H9 (cell line): ENCODE measurements at regions not wholly inside any gene's neighbourhood (a gene's known extent, or its start where the extent isn't known, plus 50 kb on each side); places are given as distances from the start of the nearest gene placed in this dataset.
A peak's percentile ranks its signal among the peaks of the same experiment; 100 is the strongest.

Experiments
- DNase-seq: peaks from one replicate; pipeline ENCODE4 v3.0.0-alpha.2; 2017
- H2AFZ ChIP-seq: one replicate; pipeline ENCODE4 v1.6.1; 2013; ENCODE audit warnings: mild to moderate bottlenecking, low read length, control low read depth, moderate library complexity
- H2AK5ac ChIP-seq: 2 replicates; pipeline ENCODE4 v1.6.1; 2013; ENCODE audit warnings: low read length, control low read depth, mixed read lengths; ENCODE audit not compliant: insufficient read length
- H2BK120ac ChIP-seq: one replicate; pipeline ENCODE4 v1.6.1; 2013; ENCODE audit warnings: low read depth, mild to moderate bottlenecking, low read length, control low read depth, inconsistent platforms; ENCODE audit not compliant: poor library complexity, severe bottlenecking
- H2BK12ac ChIP-seq: 2 replicates; pipeline ENCODE4 v1.6.1; 2013; ENCODE audit warnings: low read length, control low read depth, mixed read lengths, low read depth; ENCODE audit not compliant: insufficient read length
- H2BK15ac ChIP-seq: 2 replicates; pipeline ENCODE4 v1.6.1; 2013; ENCODE audit warnings: low read depth, low read length, control low read depth
- H2BK20ac ChIP-seq: one replicate; pipeline ENCODE4 v1.6.1; 2013; ENCODE audit warnings: low read depth, mild to moderate bottlenecking, low read length, control low read depth, inconsistent platforms; ENCODE audit not compliant: poor library complexity, severe bottlenecking
- H2BK5ac ChIP-seq: 2 replicates; pipeline ENCODE4 v1.6.1; 2013; ENCODE audit warnings: low read length, control low read depth, mixed read lengths; ENCODE audit not compliant: insufficient read length
- H3K14ac ChIP-seq: 2 replicates; pipeline ENCODE4 v1.6.1; 2013; ENCODE audit warnings: low read length, control low read depth; ENCODE audit not compliant: insufficient read depth
- H3K18ac ChIP-seq: 2 replicates; pipeline ENCODE4 v1.6.1; 2013; ENCODE audit warnings: low read depth, mild to moderate bottlenecking, mixed read lengths, low read length, control low read depth; ENCODE audit not compliant: insufficient read length
- H3K23ac ChIP-seq: 2 replicates; pipeline ENCODE4 v1.6.1; 2013; ENCODE audit warnings: low read length, control low read depth, mixed read lengths, low read depth; ENCODE audit not compliant: insufficient read length
- H3K23me2 ChIP-seq: 2 replicates; pipeline ENCODE4 v1.6.1; 2013; ENCODE audit warnings: low read depth, mild to moderate bottlenecking, mixed read lengths, low read length, control low read depth; ENCODE audit not compliant: insufficient read length, poor library complexity, severe bottlenecking
- H3K27ac ChIP-seq: 2 replicates; pipeline ENCODE4 v1.5.1; 2013; ENCODE audit warnings: low read length, control low read depth, mixed read lengths, low read depth; ENCODE audit not compliant: insufficient read length
- H3K27me3 ChIP-seq: 2 replicates; pipeline ENCODE4 v1.6.1; 2013; ENCODE audit warnings: low read length, control low read depth, inconsistent platforms; ENCODE audit not compliant: insufficient read depth
- H3K4ac ChIP-seq: 2 replicates; pipeline ENCODE4 v1.6.1; 2013; ENCODE audit warnings: low read depth, mild to moderate bottlenecking, control low read depth, inconsistent platforms, low read length, moderate library complexity
- H3K4me1 ChIP-seq: 2 replicates; pipeline ENCODE4 v1.6.1; 2013; ENCODE audit warnings: low read length, control low read depth, inconsistent platforms; ENCODE audit not compliant: insufficient read depth
- H3K4me2 ChIP-seq: 2 replicates; pipeline ENCODE4 v1.6.1; 2013; ENCODE audit warnings: low read length, control low read depth, mixed read lengths; ENCODE audit not compliant: insufficient read length, insufficient read depth
- H3K56ac ChIP-seq: 2 replicates; pipeline ENCODE4 v1.6.1; 2013; ENCODE audit warnings: low read depth, mild to moderate bottlenecking, mixed read lengths, low read length, control low read depth; ENCODE audit not compliant: insufficient read length
- H3K79me1 ChIP-seq: 2 replicates; pipeline ENCODE4 v1.6.1; 2013; ENCODE audit warnings: low read depth, mild to moderate bottlenecking, moderate library complexity, low read length, control low read depth, inconsistent platforms; ENCODE audit not compliant: insufficient read depth, poor library complexity, severe bottlenecking
- H3K79me2 ChIP-seq: 2 replicates; pipeline ENCODE4 v1.6.1; 2013; ENCODE audit warnings: low read length, control low read depth, inconsistent platforms; ENCODE audit not compliant: insufficient read depth
- H3K9ac ChIP-seq: 2 replicates; pipeline ENCODE4 v1.6.1; 2013; ENCODE audit warnings: low read length, control low read depth, mixed read lengths; ENCODE audit not compliant: insufficient read length; ENCODE audit errors: extremely low read depth
- H3K9me3 ChIP-seq: one replicate; pipeline ENCODE4 v1.6.1; 2013; ENCODE audit warnings: low read depth, low read length, inconsistent platforms; ENCODE audit not compliant: control insufficient read depth
- H3T11ph ChIP-seq: one replicate; pipeline ENCODE4 v1.6.1; 2013; ENCODE audit warnings: mild to moderate bottlenecking, low read length, control low read depth, inconsistent platforms
- H4K20me1 ChIP-seq: one replicate; pipeline ENCODE4 v1.6.1; 2013; ENCODE audit not compliant: control insufficient read depth, insufficient read length, insufficient read depth
- H4K5ac ChIP-seq: 2 replicates; pipeline ENCODE4 v1.6.1; 2013; ENCODE audit warnings: low read depth, mild to moderate bottlenecking, mixed read lengths, low read length, control low read depth; ENCODE audit not compliant: insufficient read length
- H4K8ac ChIP-seq: replicated peaks from 2 replicates; pipeline ENCODE4 v1.6.1; 2013; ENCODE audit warnings: low read length, control low read depth, mixed read lengths, low read depth; ENCODE audit not compliant: insufficient read length
- H4K91ac ChIP-seq: 2 replicates; pipeline ENCODE4 v1.6.1; 2013; ENCODE audit warnings: low read depth, mild to moderate bottlenecking, moderate library complexity, mixed read lengths, low read length, control low read depth; ENCODE audit not compliant: insufficient read length
- H3K27ac Mint-ChIP-seq, 3 experiments: 2 replicates in 2 of 3; 3 replicates in 1 of 3; pipeline ENCODE4 v1.8.0; 2020 to 2021; ENCODE audit warnings: mixed read lengths in 3 of 3, mild to moderate bottlenecking in 1 of 3, moderate library complexity in 1 of 3
- H3K27me3 Mint-ChIP-seq: 2 replicates; pipeline ENCODE4 v1.8.0; 2021; ENCODE audit warnings: low read depth, mild to moderate bottlenecking, moderate library complexity, mixed read lengths
- H3K36me3 Mint-ChIP-seq, 3 experiments: 2 replicates in 2 of 3; 3 replicates in 1 of 3; pipeline ENCODE4 v1.8.0; 2020 to 2021; ENCODE audit warnings: low read depth in 3 of 3, mixed read lengths in 3 of 3; ENCODE audit not compliant: insufficient read depth in 1 of 3
- H3K4me1 Mint-ChIP-seq, 2 experiments: 2 replicates each; pipeline ENCODE4 v1.8.0; 2020; ENCODE audit warnings: mixed read lengths in 2 of 2
- H3K4me3 Mint-ChIP-seq, 2 experiments: 2 replicates in 1 of 2; 3 replicates in 1 of 2; pipeline ENCODE4 v1.8.0; 2020 to 2021; ENCODE audit warnings: mild to moderate bottlenecking in 2 of 2, mixed read lengths in 2 of 2, moderate library complexity in 1 of 2
- H3K9me3 Mint-ChIP-seq, 2 experiments: 2 replicates in 1 of 2; 3 replicates in 1 of 2; pipeline ENCODE4 v1.8.0; 2020; ENCODE audit warnings: mild to moderate bottlenecking in 2 of 2, mixed read lengths in 2 of 2, moderate library complexity in 1 of 2
- WGBS: extraction: QIAGEN DNeasy Blood & Tissue Kit; methylation state at CpG from one replicate; pipeline ENCODE4 v1.1.7; 2013; ENCODE audit warnings: missing lambda C conversion rate, low lambda C conversion rate, mixed read lengths; ENCODE audit not compliant: insufficient read length; ENCODE audit errors: extremely low coverage; 5-methylcytosine and 5-hydroxymethylcytosine counted together
- TF ChIP-seq, protein P1 (sequence below): fragments of 200-600 bp; sonication (generic); conservative IDR thresholded peaks from 3 replicates; pipeline ENCODE4 v1.8.0; 2021; ENCODE audit warnings: antibody characterized with exemption, mild to moderate bottlenecking

DNA sequence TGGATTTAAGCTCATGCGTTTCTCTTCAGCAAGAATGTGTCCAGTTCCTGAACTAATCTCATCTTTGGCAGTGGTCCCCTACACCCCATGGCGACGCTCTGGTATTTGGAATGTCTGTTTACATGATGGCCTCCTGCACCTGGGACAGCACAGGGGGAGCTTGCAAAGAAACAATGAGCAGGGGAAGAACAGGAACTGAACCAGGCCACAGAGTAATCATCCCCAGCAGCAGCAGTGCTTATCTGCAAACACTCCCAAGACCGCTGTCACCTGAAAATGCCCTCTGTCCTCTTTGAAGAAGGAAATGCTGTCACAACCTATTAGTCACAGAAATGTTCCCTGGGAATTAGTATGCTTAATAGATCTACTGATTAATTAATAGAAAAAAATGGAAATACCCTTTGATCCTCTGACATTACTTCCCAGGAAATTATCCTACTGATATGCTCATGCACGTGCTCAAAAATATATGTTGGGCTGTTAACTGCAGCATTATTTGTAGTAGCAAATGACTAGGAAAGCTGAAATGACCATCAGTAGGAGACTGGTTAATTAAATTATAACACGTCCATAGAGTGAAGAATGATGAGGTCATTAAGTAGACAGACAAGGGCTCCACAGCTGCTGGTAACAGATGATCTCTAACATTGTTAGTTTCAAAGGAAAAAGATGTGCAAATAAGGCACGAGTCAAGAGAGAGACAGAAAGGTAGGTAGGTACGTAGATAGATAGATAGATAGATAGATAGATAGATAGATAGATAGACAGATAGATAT is 279.3 kb upstream of the FLRT2 start:
- Histone ChIP-seq H3K23ac (no peak overlapping the region), H4K20me1 (no peaks in the 10 kb centered on the region), H2BK120ac (no peak overlapping the region), H3K9me3 (no peaks in the 10 kb centered on the region), H4K91ac (no peak overlapping the region), H3K27me3 (no peaks in the 10 kb centered on the region), H3K23me2 (no peaks in the 10 kb centered on the region), H3K27ac (no peak overlapping the region), H2BK5ac (no peak overlapping the region), H3K79me1 (no peaks in the 10 kb centered on the region), H4K5ac (no peak overlapping the region), H3K4me2 (no peak overlapping the region), H2BK20ac (no peak overlapping the region), H3K4ac (no peak overlapping the region), H3K9ac (no peak overlapping the region), H3K56ac (no peak overlapping the region), H3K79me2 (no peaks in the 10 kb centered on the region), H2BK12ac (no peak overlapping the region), H3K4me1 (peaks cover 3% of the 10 kb centered on the region; the same call in 1 of the 2 replicates), H2BK15ac (no peak overlapping the region), H3K14ac (no peak overlapping the region), H2AK5ac (no peak overlapping the region), H3T11ph (no peak overlapping the region), H4K8ac (no peak overlapping the region), H2AFZ (no peak overlapping the region), H3K18ac (no peak overlapping the region)
- H3K9me3 Mint-ChIP-seq, result no peaks in the 10 kb centered on the region; a peak in 1 of 5 replicates
- TF ChIP-seq, protein P1, sequence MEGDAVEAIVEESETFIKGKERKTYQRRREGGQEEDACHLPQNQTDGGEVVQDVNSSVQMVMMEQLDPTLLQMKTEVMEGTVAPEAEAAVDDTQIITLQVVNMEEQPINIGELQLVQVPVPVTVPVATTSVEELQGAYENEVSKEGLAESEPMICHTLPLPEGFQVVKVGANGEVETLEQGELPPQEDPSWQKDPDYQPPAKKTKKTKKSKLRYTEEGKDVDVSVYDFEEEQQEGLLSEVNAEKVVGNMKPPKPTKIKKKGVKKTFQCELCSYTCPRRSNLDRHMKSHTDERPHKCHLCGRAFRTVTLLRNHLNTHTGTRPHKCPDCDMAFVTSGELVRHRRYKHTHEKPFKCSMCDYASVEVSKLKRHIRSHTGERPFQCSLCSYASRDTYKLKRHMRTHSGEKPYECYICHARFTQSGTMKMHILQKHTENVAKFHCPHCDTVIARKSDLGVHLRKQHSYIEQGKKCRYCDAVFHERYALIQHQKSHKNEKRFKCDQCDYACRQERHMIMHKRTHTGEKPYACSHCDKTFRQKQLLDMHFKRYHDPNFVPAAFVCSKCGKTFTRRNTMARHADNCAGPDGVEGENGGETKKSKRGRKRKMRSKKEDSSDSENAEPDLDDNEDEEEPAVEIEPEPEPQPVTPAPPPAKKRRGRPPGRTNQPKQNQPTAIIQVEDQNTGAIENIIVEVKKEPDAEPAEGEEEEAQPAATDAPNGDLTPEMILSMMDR, result no peak
- peak; percentile 58 for DNase-seq
- H3K27ac Mint-ChIP-seq, result peak overlapping the region in 2 of 3 experiments; percentile 75 to 92; a peak in 5 of 7 replicates
- no peaks in the 10 kb centered on the region for H3K27me3 Mint-ChIP-seq
- H3K4me1 Mint-ChIP-seq, result peaks cover 24 to 28% of the 10 kb centered on the region in 2 experiments
- WGBS, result no CpG with 5 or more reads among the region's 8 CpGs
- H3K4me3 Mint-ChIP-seq, result peak overlapping the region in 1 of 2 experiments; percentile 11; a peak in 1 of 5 replicates
- H3K36me3 Mint-ChIP-seq, result no peaks in the 10 kb centered on the region
